Keratinocyte (primary cell): ENCODE measurements at regions not wholly inside any gene's neighbourhood (a gene's known extent, or its start where the extent isn't known, plus 50 kb on each side); places are given as distances from the start of the nearest gene placed in this dataset.

Source experiments
- DNase-seq: peaks from one replicate; pipeline ENCODE4 v3.0.0-alpha.2; 2011; ENCODE audit warnings: low read depth, missing footprints, low spot score
- FAIRE-seq: peaks from 2 replicates; lab custom pipeline; 2011; peaks lifted over from hg19 to GRCh38; lab: Jason Lieb, UNC
- H2AFZ ChIP-seq: 2 replicates; pipeline ENCODE4 v1.6.0; 2012; ENCODE audit warnings: low read length, control low read depth, inconsistent platforms; ENCODE audit not compliant: control insufficient read depth
- H3K27ac ChIP-seq: 2 replicates; pipeline ENCODE4 v1.5.1; 2011; ENCODE audit warnings: low read length; ENCODE audit not compliant: control insufficient read depth, insufficient read depth
- H3K27me3 ChIP-seq: 3 replicates; pipeline ENCODE4 v1.6.0; 2011; ENCODE audit warnings: low read length; ENCODE audit not compliant: control insufficient read depth, insufficient read depth; ENCODE audit errors: extremely low read depth
- H3K36me3 ChIP-seq, 2 experiments: 2 replicates in 1 of 2; 3 replicates in 1 of 2; pipeline ENCODE4 v1.5.1; 2011; ENCODE audit warnings: low read length in 2 of 2, mild to moderate bottlenecking in 1 of 2; ENCODE audit not compliant: control insufficient read depth in 2 of 2, insufficient read depth in 2 of 2; ENCODE audit errors: extremely low read depth in 1 of 2
- H3K4me1 ChIP-seq: 3 replicates; pipeline ENCODE4 v1.5.1; 2011; ENCODE audit warnings: low read length; ENCODE audit not compliant: control insufficient read depth, insufficient read depth; ENCODE audit errors: extremely low read depth
- H3K4me2 ChIP-seq: 3 replicates; pipeline ENCODE4 v1.6.0; 2011; ENCODE audit warnings: low read depth, low read length; ENCODE audit not compliant: control insufficient read depth, insufficient read depth; ENCODE audit errors: extremely low read depth
- H3K4me3 ChIP-seq, 3 experiments: fragments of 200-600 bp in 1 of 3; sonication (generic) in 1 of 3; 2 replicates in 2 of 3; 3 replicates in 1 of 3; pipeline ENCODE4 v1.5.1; 2011 to 2016; ENCODE audit warnings: low read length in 3 of 3, mild to moderate bottlenecking in 3 of 3, control low read depth in 2 of 3, inconsistent platforms in 1 of 3, low read depth in 1 of 3, mixed read lengths in 1 of 3, mixed run types in 1 of 3, moderate library complexity in 1 of 3; ENCODE audit not compliant: control insufficient read depth in 2 of 3, insufficient read depth in 2 of 3; ENCODE audit errors: extremely low read depth in 1 of 3
- H3K79me2 ChIP-seq: 2 replicates; pipeline ENCODE4 v1.6.0; 2012; ENCODE audit warnings: low read length; ENCODE audit not compliant: control insufficient read depth, insufficient read depth
- H3K9ac ChIP-seq: 3 replicates; pipeline ENCODE4 v1.6.0; 2011; ENCODE audit warnings: low read length; ENCODE audit not compliant: control insufficient read depth, insufficient read depth; ENCODE audit errors: extremely low read depth
- H3K9me1 ChIP-seq: 3 replicates; pipeline ENCODE4 v1.6.0; 2011; ENCODE audit warnings: low read length; ENCODE audit not compliant: control insufficient read depth, insufficient read depth; ENCODE audit errors: extremely low read depth
- H3K9me3 ChIP-seq: 2 replicates; pipeline ENCODE4 v1.5.1; 2012; ENCODE audit warnings: low read depth, low read length; ENCODE audit not compliant: control insufficient read depth
- H4K20me1 ChIP-seq: 3 replicates; pipeline ENCODE4 v1.6.0; 2011; ENCODE audit warnings: low read length; ENCODE audit not compliant: control insufficient read depth, insufficient read depth; ENCODE audit errors: extremely low read depth
- CTCF ChIP-seq, 3 experiments: IDR thresholded peaks in 1 of 3; conservative IDR thresholded peaks in 1 of 3; optimal IDR thresholded peaks in 1 of 3; 2 replicates in 2 of 3; 3 replicates in 1 of 3; pipeline versions ENCODE3 to v1.5.1; 2011; ENCODE audit warnings: low read length in 3 of 3, mild to moderate bottlenecking in 3 of 3, moderate library complexity in 2 of 3, control low read depth in 1 of 3, inconsistent platforms in 1 of 3; ENCODE audit not compliant: insufficient read depth in 2 of 3; ENCODE audit errors: extremely low read depth in 1 of 3
- EZH2 ChIP-seq: IDR thresholded peaks from one replicate; pipeline ENCODE4 v1.6.1; 2012; ENCODE audit warnings: inconsistent platforms, mild to moderate bottlenecking, low read length, moderate library complexity
- dilution Hi-C: fragments of 300-500 bp; cut with MboI; formaldehyde crosslinking; loops from one replicate; pipeline ENCODE4 v1.7.0; 2020; ENCODE audit warnings: low sequenced_read_pairs; ENCODE audit not compliant: extremely low pct_ligation_motif_present

DNA sequence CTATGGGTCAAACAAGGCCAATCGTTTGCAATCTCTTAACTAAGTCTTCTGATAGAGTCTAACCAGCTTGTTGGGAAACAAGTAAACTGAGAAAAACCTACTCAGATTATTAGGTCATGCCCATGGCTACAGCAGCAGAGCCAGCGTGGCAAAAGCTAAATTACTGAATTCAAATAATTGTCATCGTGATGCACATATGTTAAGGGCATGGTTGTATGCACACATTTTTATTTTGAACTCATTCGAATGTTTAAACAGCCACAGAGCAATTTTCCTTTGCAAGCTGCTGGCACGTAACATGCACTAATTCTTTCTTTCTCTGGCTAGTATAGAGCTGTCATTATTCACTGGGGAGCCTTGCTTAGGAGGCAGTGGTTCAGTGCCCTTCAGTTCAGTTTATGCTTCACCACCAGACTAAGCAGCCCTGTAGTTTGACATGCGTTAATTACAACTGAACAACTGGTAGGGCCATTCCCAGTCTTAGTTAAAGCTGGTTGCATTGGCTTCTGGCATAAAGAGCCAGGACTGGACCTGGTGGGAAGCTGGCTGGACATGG, 396.4 kb downstream of the METTL15 start:
- no peak for FAIRE-seq
- TF ChIP-seq EZH2 (no peak), CTCF (optimal IDR thresholded peaks at IDR 0.05 in 1 of 3, IDR thresholded peaks at IDR 0.05 in 1 of 3, conservative IDR thresholded peaks at IDR 0.05 in 1 of 3; ENCODE audit: extremely low read depth in 1 of 3, insufficient read depth in 2 of 3, low read length in 3 of 3) (no peak)

GRCh38 chr11:28495333-28495732, 387.1 kb downstream of the METTL15 start:
- no peak for DNase-seq
- dilution Hi-C loops, result no loop called here
- Histone ChIP-seq H3K27me3 (no peaks in the 10 kb centered on the region), H3K4me1 (no peaks in the 10 kb centered on the region), H3K36me3 (no peaks in the 10 kb centered on the region), H3K27ac (no peak overlapping the region), H2AFZ (no peak overlapping the region), H3K9me3 (no peaks in the 10 kb centered on the region), H3K4me3 (no peak overlapping the region), H3K79me2 (no peaks in the 10 kb centered on the region), H4K20me1 (no peaks in the 10 kb centered on the region), H3K9ac (no peak overlapping the region), H3K4me2 (no peak overlapping the region), H3K9me1 (no peaks in the 10 kb centered on the region)
- FAIRE-seq, result no peak
- TF ChIP-seq EZH2, result no peak
- TF ChIP-seq CTCF (optimal IDR thresholded peaks at IDR 0.05 in 1 of 3, IDR thresholded peaks at IDR 0.05 in 1 of 3, conservative IDR thresholded peaks at IDR 0.05 in 1 of 3; ENCODE audit: extremely low read depth in 1 of 3, insufficient read depth in 2 of 3, low read length in 3 of 3), result no peak

More for the DNA sequence above, 396.4 kb downstream of the METTL15 start:
- no peak overlapping the region for H3K4me2 ChIP-seq
- H3K9me3 ChIP-seq, result no peaks in the 10 kb centered on the region
- no peak overlapping the region for H2AFZ ChIP-seq
- H3K36me3 ChIP-seq, result no peaks in the 10 kb centered on the region
- no peaks in the 10 kb centered on the region for H3K27me3 ChIP-seq
- no peaks in the 10 kb centered on the region for H3K4me1 ChIP-seq
- dilution Hi-C loops, result no loop called here
- H4K20me1 ChIP-seq, result no peaks in the 10 kb centered on the region
- H3K27ac ChIP-seq, result no peak overlapping the region
- no peak overlapping the region for H3K9ac ChIP-seq
- no peaks in the 10 kb centered on the region for H3K79me2 ChIP-seq
- no peaks in the 10 kb centered on the region for H3K9me1 ChIP-seq
- no peak overlapping the region for H3K4me3 ChIP-seq
- no peak for DNase-seq
